ENCODE measurements at regions not wholly inside any gene's neighbourhood (a gene's known extent, or its start where the extent isn't known, plus 50 kb on each side); places are given as distances from the start of the nearest gene placed in this dataset.

- in situ Hi-C loops (cut with HindIII; ENCODE audit: low sequenced_read_pairs) = loop anchor here (25.0 kb wide), 1 partner anchor 168 kb away; no protein-coding TSS in a partner anchor
These were observed 224.0 kb upstream of the GMDS start for GRCh38 chr6:2469428-2469827.

- in situ Hi-C loops (cut with HindIII; ENCODE audit: low sequenced_read_pairs) = loop anchor here (25.0 kb wide), 1 partner anchor 169 kb away; no protein-coding TSS in a partner anchor
These were observed 223.2 kb upstream of the GMDS start for GRCh38 chr6:2468601-2468955.

GRCh38 chr6:2467929-2468600, 222.7 kb upstream of the GMDS start:
- in situ Hi-C loops (cut with HindIII; ENCODE audit: low sequenced_read_pairs) = loop anchor here (25.0 kb wide), 1 partner anchor 169 kb away; no protein-coding TSS in a partner anchor

DNA sequence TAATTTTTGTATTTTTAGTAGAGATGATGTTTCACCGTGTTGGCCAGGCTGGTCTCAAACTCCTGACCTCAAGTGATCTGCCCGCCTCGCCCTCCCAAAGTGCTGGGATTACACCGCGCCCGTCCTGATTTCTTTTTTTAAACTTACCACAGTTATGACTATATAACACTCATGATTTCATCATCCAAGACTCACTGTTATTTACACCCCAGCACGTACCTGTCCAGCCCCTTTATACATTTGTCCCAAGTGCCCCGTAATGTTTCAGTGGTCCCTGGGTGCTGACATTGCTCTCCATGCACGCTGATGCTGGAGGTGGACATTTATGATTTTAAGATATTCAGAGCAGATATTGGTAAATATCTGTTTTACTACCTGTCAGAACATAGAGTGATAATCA, 219.9 kb upstream of the GMDS start:
- in situ Hi-C loops (cut with HindIII; ENCODE audit: low sequenced_read_pairs) = loop anchor here (25.0 kb wide), 1 partner anchor 172 kb away; no protein-coding TSS in a partner anchor

DNA sequence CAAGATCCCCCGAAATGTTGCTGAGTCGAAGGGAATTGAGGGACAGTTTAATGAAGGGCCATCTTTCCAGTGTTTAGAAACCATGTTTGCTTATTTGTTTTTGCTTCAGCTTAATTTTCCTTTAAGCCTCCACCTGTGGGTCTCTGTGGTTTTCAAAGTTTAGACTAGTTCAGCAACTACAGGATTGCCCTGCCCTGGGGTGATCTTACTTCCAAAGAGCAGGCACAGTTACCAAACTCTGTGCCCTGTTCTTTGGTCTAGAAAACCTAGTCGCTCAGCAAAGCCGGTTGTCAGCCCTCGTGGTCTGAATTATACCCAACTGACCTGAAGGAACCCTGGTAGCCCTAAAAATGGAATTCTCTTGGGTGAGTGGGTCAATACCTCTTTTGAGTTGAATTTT, 219.2 kb upstream of the GMDS start:
- in situ Hi-C loops (cut with HindIII; ENCODE audit: low sequenced_read_pairs) = loop anchor here (25.0 kb wide), 1 partner anchor 173 kb away; no protein-coding TSS in a partner anchor

DNA sequence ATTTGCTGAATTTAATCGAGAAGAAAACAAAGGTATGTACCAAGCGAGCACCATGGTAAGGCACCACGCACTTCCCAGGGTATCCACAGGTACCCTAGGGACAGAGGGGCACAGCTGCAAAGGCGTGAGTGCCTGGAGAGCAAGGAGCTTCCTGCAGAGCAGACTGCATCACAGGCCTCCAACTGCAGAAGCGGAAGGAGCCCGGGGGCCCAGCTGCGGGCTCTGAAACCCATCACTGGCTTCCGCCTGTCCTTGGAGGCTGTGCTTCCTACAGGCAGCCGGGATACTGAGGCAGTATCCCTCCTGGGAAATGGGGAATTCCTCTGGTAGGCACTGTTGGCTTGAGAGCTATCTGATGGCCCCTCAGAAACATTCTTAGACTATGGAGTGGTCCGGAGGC, 217.4 kb upstream of the GMDS start:
- in situ Hi-C loops (cut with HindIII; ENCODE audit: low sequenced_read_pairs) = loop anchor here (25.0 kb wide), 1 partner anchor 174 kb away; no protein-coding TSS in a partner anchor

GRCh38 chr6:2460216-2460745, 214.9 kb upstream of the GMDS start:
- in situ Hi-C loops (cut with HindIII; ENCODE audit: low sequenced_read_pairs) = loop anchor here (25.0 kb wide), 1 partner anchor 177 kb away; no protein-coding TSS in a partner anchor

- in situ Hi-C loops (cut with HindIII; ENCODE audit: low sequenced_read_pairs) = loop anchor here (25.0 kb wide), 1 partner anchor 183 kb away; no protein-coding TSS in a partner anchor
These were observed 208.8 kb upstream of the GMDS start for GRCh38 chr6:2454180-2454579.

DNA sequence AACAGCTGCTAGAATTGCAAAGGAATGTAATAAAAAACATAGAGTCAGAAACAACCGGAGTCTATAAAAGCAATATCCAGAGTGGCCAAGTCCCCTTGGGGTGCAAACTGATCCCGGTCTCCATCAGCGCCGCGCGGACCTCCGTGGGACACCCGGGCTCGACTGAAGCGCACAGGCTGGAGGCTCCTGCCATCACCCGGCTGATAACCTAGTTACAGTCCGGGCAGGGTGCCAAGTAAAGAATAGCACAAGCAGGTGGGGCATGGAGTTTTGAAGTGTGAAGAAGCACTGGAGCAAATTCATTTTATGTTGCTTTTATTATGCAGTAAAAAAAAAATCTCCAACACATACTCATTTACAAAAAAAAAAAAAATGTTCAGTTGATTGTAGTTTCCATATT, 205.1 kb upstream of the GMDS start:
- in situ Hi-C loops (cut with HindIII; ENCODE audit: low sequenced_read_pairs) = loop anchor here (25.0 kb wide), 1 partner anchor 187 kb away; no protein-coding TSS in a partner anchor

DNA sequence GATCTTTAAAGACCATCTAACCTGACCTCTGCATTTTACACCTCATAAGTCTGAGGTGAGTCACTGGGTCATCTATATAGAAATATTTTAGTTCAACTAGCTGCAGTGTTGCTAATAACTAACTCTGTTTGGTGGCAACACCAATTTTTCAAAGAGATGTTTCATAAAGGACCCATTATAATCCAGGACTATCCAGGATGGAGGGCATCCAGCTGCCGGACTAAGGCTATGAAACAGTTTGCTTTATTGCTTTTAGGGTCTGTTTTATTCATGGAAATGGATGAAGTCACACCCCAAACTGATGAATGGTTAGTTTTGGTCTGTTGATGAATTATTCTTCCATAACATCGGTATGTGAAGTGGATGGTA, 204.2 kb upstream of the GMDS start:
- in situ Hi-C loops (cut with HindIII; ENCODE audit: low sequenced_read_pairs) = no loop called here

- in situ Hi-C loops (cut with HindIII; ENCODE audit: low sequenced_read_pairs) = no loop called here
These were observed 203.6 kb upstream of the GMDS start for GRCh38 chr6:2448826-2449571.

- in situ Hi-C loops (cut with HindIII; ENCODE audit: low sequenced_read_pairs) = no loop called here
These were observed 202.5 kb upstream of the GMDS start for GRCh38 chr6:2447931-2448330.

DNA sequence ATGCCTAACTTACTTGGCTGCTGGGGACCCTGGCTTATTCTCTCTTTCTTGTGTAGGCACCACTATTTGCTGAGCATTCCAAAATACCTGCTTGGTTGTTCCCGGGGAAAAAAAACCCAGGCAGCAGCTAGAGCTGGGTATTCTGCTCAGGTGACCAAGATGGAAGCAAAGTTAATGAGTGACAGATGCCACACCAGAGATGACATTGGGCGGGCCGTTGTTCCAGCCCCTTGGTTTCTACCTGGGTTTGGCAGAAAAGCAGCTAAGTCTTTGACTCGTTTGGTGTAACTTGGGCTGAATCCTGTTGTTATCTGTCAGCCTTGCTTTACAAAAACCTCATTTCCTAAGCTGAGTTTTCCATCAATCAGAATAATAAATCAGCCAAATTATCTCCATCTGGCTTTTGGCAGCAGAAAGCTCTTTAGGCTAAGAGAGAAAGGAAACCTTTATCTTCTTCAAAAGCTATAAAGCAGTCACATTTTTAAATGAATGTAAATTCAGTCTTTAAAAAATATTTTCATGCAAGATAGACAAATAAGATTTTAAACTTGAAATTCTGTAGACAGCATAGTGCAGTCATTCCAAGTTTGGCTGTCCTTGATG, 202.0 kb upstream of the GMDS start:
- in situ Hi-C loops (cut with HindIII; ENCODE audit: low sequenced_read_pairs) = no loop called here

- in situ Hi-C loops (cut with HindIII; ENCODE audit: low sequenced_read_pairs) = no loop called here
These were observed 196.4 kb upstream of the GMDS start for GRCh38 chr6:2441601-2442475.

DNA sequence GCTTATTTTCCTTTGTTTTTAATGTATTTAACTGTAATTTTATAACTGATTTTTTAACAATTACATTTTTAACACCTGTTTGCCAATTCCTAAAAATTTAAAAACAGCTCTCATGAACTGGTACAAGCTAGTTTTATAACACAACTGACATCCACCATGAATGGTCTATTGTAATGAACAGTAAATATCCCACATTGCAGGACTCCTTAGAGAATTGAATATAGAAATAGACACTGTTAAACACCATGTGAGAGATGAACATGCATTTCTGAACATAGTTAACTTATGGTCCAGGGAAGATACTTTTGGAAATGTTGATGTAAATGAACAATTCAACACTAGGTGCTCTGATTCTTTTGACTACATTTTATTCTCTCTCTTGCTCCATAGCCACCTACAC, 195.1 kb upstream of the GMDS start:
- in situ Hi-C loops (cut with HindIII; ENCODE audit: low sequenced_read_pairs) = no loop called here

GRCh38 chr6:2439632-2440031, 194.2 kb upstream of the GMDS start:
- in situ Hi-C loops (cut with HindIII; ENCODE audit: low sequenced_read_pairs) = no loop called here

- in situ Hi-C loops (cut with HindIII; ENCODE audit: low sequenced_read_pairs) = no loop called here
These were observed 193.7 kb upstream of the GMDS start for GRCh38 chr6:2439082-2439481.

DNA sequence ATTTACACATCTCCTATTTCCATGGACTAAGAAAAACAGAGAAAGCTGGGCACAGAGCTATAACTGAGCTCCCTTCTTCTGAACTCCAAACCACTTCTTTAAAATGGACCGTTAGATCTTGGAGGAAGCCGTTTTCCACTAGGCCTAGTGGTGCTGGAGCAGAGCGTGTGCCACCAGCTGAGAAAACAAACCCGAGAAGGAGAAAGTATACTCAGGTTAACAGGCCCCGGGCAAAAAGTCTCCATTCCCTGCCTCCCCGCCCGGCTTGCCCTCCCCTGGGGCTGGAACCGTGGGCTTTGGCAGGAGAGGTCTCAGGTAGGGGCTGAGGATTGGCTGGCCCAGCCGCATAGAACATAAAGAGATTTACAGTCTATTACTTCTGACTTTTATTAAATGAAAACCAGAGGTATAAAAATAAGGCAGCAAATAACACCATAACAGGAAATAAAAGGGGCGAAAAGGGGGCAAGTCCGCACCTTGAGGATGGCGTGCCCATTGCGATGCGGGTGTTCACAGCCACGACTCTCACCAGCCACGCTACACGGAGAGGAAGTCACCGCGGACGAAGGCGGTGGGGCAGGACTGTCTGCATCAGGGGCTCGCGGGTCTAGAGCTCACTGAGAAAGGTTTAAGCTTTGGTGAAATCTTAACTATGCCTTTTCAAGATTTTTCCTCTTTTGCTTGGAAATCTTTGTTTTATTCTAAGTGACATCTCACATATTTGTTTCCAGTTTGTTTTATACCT, 191.2 kb upstream of the GMDS start:
- in situ Hi-C loops (cut with HindIII; ENCODE audit: low sequenced_read_pairs) = no loop called here

- in situ Hi-C loops (cut with HindIII; ENCODE audit: low sequenced_read_pairs) = no loop called here
These were observed 189.9 kb upstream of the GMDS start for GRCh38 chr6:2435323-2435722.

GRCh38 chr6:2434912-2435311, 189.5 kb upstream of the GMDS start:
- in situ Hi-C loops (cut with HindIII; ENCODE audit: low sequenced_read_pairs) = no loop called here

All from DLD1 (cell line).